K562 (cell line): ENCODE measurements at regions not wholly inside any gene's neighbourhood (a gene's known extent, or its start where the extent isn't known, plus 50 kb on each side); places are given as distances from the start of the nearest gene placed in this dataset.

Experiments used
- ATAC-seq: fragments of 200-7000 bp; cut with Tn5 transposase; 3 replicates; pipeline ENCODE4 v1.9.1; 2020; ENCODE audit warnings: moderate library complexity
- BruUV-seq: library from RNA; stranded (reverse); fragments of 400-500 nt; replicated peaks from 2 replicates; lab custom pipeline; 2021; lab: Mats Ljungman, UMichigan
- CTCF ChIA-PET: fragments of 300-600 bp; formaldehyde crosslinking; extraction: SDS; loops from one replicate; lab custom pipeline; 2021; ENCODE audit warnings: low intra/inter-chr PET ratio; lab: Yijun Ruan, JAX
- POLR2A ChIA-PET: fragments of 300-600, 350-650 bp; sonication (Branson Sonifier 250); formaldehyde crosslinking; extraction: SDS; loops from one replicate; lab custom pipeline; 2021; ENCODE audit warnings: antibody characterized with exemption, inconsistent platforms; lab: Yijun Ruan, JAX
- DNase-seq, 4 experiments: peaks; one replicate each; pipeline versions ENCODE4 v3.0.0 to v3.0.0-alpha.2; 2011 to 2018; ENCODE audit warnings: low spot score in 3 of 4, mixed read lengths in 3 of 4; ENCODE audit errors: extremely low read depth in 1 of 4
- FAIRE-seq: peaks from 2 replicates; lab custom pipeline; 2011; peaks lifted over from hg19 to GRCh38; lab: Jason Lieb, UNC
- H2AFZ ChIP-seq: 2 replicates; pipeline ENCODE4 v1.6.0; 2011; ENCODE audit warnings: low read depth, low read length, control low read depth, inconsistent platforms
- H3K27ac ChIP-seq: fragments of 200-600 bp; 3 replicates; pipeline ENCODE4 v1.8.0; 2011; ENCODE audit warnings: low read depth, mild to moderate bottlenecking, control low read depth, inconsistent platforms, low read length, moderate library complexity, mixed read lengths; ENCODE audit errors: extremely low read depth
- H3K27me3 ChIP-seq, 2 experiments: fragments of 300-600 bp in 1 of 2; 2 replicates in 1 of 2; 3 replicates in 1 of 2; pipeline versions ENCODE4 v1.6.0 to v1.8.0; 2011; ENCODE audit warnings: inconsistent platforms in 2 of 2, low read length in 2 of 2, mild to moderate bottlenecking in 1 of 2, mixed read lengths in 1 of 2, moderate library complexity in 1 of 2; ENCODE audit not compliant: control insufficient read depth in 2 of 2, insufficient read depth in 2 of 2
- H3K36me3 ChIP-seq: fragments of 300-600 bp; 3 replicates; pipeline ENCODE4 v1.8.0; 2011; ENCODE audit warnings: mild to moderate bottlenecking, low read length, inconsistent platforms; ENCODE audit not compliant: control insufficient read depth, insufficient read depth
- H3K4me1 ChIP-seq, 2 experiments: fragments of 200-600 bp in 1 of 2; replicated peaks in 1 of 2; 2 replicates in 1 of 2; 3 replicates in 1 of 2; pipeline versions ENCODE4 v1.5.1 to v1.8.0; 2011; ENCODE audit warnings: inconsistent platforms in 2 of 2, low read length in 2 of 2, mild to moderate bottlenecking in 1 of 2, mixed read lengths in 1 of 2, moderate library complexity in 1 of 2; ENCODE audit not compliant: control insufficient read depth in 2 of 2, insufficient read depth in 2 of 2
- H3K4me2 ChIP-seq: 2 replicates; pipeline ENCODE4 v1.6.1; 2011; ENCODE audit warnings: low read length, control low read depth, inconsistent platforms, mixed read lengths; ENCODE audit not compliant: insufficient read depth
- H3K4me3 ChIP-seq: fragments of 200-600 bp; sonication (generic), shearing (Covaris generic); 2 replicates; pipeline ENCODE4 v1.5.1; 2016; ENCODE audit warnings: control low read depth, inconsistent platforms
- H3K79me2 ChIP-seq: fragments of 200-600 bp; 3 replicates; pipeline ENCODE4 v1.8.0; 2011; ENCODE audit warnings: low read length, inconsistent platforms; ENCODE audit not compliant: control insufficient read depth, insufficient read depth
- H3K9ac ChIP-seq, 2 experiments: 2 replicates each; pipeline versions ENCODE4 v1.6.0 to v1.6.1; 2011; ENCODE audit warnings: low read depth in 2 of 2, low read length in 2 of 2, control low read depth in 1 of 2, inconsistent platforms in 1 of 2, mild to moderate bottlenecking in 1 of 2, mixed read lengths in 1 of 2; ENCODE audit not compliant: insufficient read depth in 1 of 2
- H3K9me1 ChIP-seq: one replicate; pipeline ENCODE4 v1.6.0; 2011; ENCODE audit warnings: inconsistent platforms, mild to moderate bottlenecking, low read length, moderate library complexity; ENCODE audit not compliant: control insufficient read depth, insufficient read depth
- H3K9me3 ChIP-seq: replicated peaks from 2 replicates; pipeline ENCODE4 v1.5.1; 2011; ENCODE audit warnings: low read depth, low read length, inconsistent platforms; ENCODE audit not compliant: control insufficient read depth, insufficient read depth
- H4K20me1 ChIP-seq: replicated peaks from 2 replicates; pipeline ENCODE4 v1.6.1; 2011; ENCODE audit warnings: low read length, inconsistent platforms, mixed read lengths; ENCODE audit not compliant: control insufficient read depth, insufficient read depth
- BRD4 ChIP-seq: fragments of 200-600 bp; sonication (generic); IDR thresholded peaks from 2 replicates; pipeline ENCODE4 v1.6.1; 2017; ENCODE audit warnings: inconsistent platforms
- C11orf30 ChIP-seq: fragments of 450-650 bp; IDR thresholded peaks from 2 replicates; pipeline ENCODE4 v1.6.1; 2016; ENCODE audit warnings: low read depth, mild to moderate bottlenecking
- PTRF ChIP-seq: fragments of 450-650 bp; IDR thresholded peaks from 2 replicates; pipeline ENCODE4 v1.6.1; 2016; ENCODE audit warnings: mild to moderate bottlenecking, missing genetic modification characterization, missing compliant biosample characterization
- RFX7 ChIP-seq: fragments of 250-450 bp; sonication (Bioruptor Pico); IDR thresholded peaks from 2 replicates; pipeline ENCODE4 v1.5.1; 2021; ENCODE audit warnings: mild to moderate bottlenecking
- RHOXF2B ChIP-seq: fragments of 250-450 bp; sonication (Bioruptor Pico); conservative IDR thresholded peaks from 2 replicates; pipeline ENCODE4 v1.5.1; 2021
- SAFB2 ChIP-seq: fragments of 200-400 bp; formaldehyde crosslinking; IDR thresholded peaks from 2 replicates; pipeline ENCODE4 v1.6.1; 2018; ENCODE audit warnings: borderline replicate concordance, low read length, low read depth, moderate library complexity; ENCODE audit not compliant: severe bottlenecking
- TBL1XR1 ChIP-seq, 2 experiments: IDR thresholded peaks; 2 replicates each; pipeline ENCODE4 v1.6.1; 2012; ENCODE audit warnings: improper control_type of control experiment in 2 of 2, low read length in 2 of 2, mild to moderate bottlenecking in 1 of 2
- ZNF561 ChIP-seq: fragments of 450-650 bp; formaldehyde crosslinking; conservative IDR thresholded peaks from 2 replicates; pipeline ENCODE4 v1.4.0; 2020; ENCODE audit warnings: mild to moderate bottlenecking, moderate library complexity
- WGBS: fragments of 100-300 bp; shearing (Covaris generic); methylation state at CpG from one replicate; pipeline ENCODE4 v1.1.6; 2016; ENCODE audit warnings: low coverage, mixed read lengths; ENCODE audit not compliant: insufficient coverage; ENCODE audit errors: missing lambda C conversion rate; 5-methylcytosine and 5-hydroxymethylcytosine counted together
- in situ Hi-C: fragments of 300-500 bp; cut with MboI; formaldehyde crosslinking; loops from 4 replicates; pipeline ENCODE4 v1.15.0; 2018; ENCODE audit warnings: inconsistent platforms, mixed read lengths
- intact Hi-C: fragments of 100-400 bp; cut with micrococcal nuclease; formaldehyde crosslinking; loops from 2 replicates; pipeline ENCODE4 v1.14.2; 2022
- TF ChIP-seq, protein P1 (sequence below): fragments of 450-650 bp; conservative IDR thresholded peaks from 2 replicates; pipeline ENCODE4 v1.6.1; 2016; ENCODE audit warnings: missing genetic modification characterization, low read depth, mild to moderate bottlenecking, control low read depth, missing compliant biosample characterization
- TF ChIP-seq, protein P2 (sequence below): fragments of 250-450 bp; sonication (Bioruptor Pico); IDR thresholded peaks from 2 replicates; pipeline ENCODE4 v1.9.0; 2021; ENCODE audit warnings: mild to moderate bottlenecking, inconsistent platforms
- TF ChIP-seq, protein P3 (sequence below): sonication (generic); formaldehyde crosslinking; IDR thresholded peaks from 2 replicates; pipeline ENCODE4 v1.8.0; 2023; ENCODE audit warnings: mild to moderate bottlenecking, missing genetic modification reagents

DNA sequence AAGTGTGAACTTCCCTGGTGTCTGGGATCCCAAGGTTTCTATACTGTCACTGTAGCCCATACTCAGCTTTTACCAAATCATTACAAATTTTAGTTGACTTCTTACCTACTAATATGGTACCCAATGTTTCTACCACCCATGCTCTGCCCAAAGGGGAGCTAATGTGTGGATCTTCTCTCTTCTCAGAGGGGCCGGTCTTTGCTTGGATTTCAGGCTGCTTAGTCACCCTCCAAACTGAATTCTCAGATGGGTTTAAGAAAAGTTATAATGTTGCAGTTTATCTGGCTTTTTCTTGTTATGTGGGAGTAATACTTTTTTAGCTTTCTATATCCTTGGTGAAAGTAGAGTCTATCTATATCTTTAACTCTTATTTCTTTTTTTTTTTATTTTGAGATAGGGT is 67.1 kb upstream of the AKAP13 start (continued):
- TF ChIP-seq ZNF561 (no peak), PTRF (tag) (no peak), RFX7 (no peak)
- TF ChIP-seq, protein P1, sequence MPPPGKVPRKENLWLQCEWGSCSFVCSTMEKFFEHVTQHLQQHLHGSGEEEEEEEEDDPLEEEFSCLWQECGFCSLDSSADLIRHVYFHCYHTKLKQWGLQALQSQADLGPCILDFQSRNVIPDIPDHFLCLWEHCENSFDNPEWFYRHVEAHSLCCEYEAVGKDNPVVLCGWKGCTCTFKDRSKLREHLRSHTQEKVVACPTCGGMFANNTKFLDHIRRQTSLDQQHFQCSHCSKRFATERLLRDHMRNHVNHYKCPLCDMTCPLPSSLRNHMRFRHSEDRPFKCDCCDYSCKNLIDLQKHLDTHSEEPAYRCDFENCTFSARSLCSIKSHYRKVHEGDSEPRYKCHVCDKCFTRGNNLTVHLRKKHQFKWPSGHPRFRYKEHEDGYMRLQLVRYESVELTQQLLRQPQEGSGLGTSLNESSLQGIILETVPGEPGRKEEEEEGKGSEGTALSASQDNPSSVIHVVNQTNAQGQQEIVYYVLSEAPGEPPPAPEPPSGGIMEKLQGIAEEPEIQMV (tag), result no peak

DNA sequence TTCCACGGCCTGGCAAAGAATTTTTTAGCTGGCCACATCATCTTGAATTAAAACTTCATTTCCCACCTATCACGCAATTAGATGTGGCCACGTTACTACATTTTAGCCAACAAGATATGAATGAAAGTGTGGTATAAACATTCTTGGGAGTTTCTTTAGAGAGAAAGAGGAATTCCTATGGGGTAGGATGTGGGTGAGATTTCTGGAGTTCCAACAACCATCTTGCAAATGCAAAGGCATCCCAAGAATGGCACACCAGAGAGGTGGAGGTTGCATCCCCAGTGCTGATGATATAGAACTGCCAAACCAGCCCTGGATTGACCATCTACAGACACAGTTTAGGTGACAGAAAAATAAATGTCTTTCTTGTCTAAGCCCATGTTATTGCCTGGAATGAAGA is 66.3 kb upstream of the AKAP13 start:
- ChIA-PET POLR2A (no interaction called here), CTCF (no interaction called here)
- no peaks in the 10 kb centered on the region for H3K9me1 ChIP-seq
- H3K36me3 ChIP-seq, result no peaks in the 10 kb centered on the region
- H2AFZ ChIP-seq, result no peak overlapping the region
- H4K20me1 ChIP-seq, result no peaks in the 10 kb centered on the region
- no peaks in the 10 kb centered on the region for H3K9me3 ChIP-seq
- ATAC-seq (no peak), DNase-seq (no peak), FAIRE-seq (no peak)
- no peak overlapping the region for H3K4me2 ChIP-seq
- TF ChIP-seq SAFB2, result no peak
- no peak for TF ChIP-seq BRD4
- TF ChIP-seq C11orf30, result no peak
- no peak for TF ChIP-seq TBL1XR1 (IDR thresholded peaks at IDR 0.05; ENCODE audit: low read length in 2 of 2)
- no peak for TF ChIP-seq RHOXF2B (CRISPR knock-in tag)
- TF ChIP-seq, protein P2, sequence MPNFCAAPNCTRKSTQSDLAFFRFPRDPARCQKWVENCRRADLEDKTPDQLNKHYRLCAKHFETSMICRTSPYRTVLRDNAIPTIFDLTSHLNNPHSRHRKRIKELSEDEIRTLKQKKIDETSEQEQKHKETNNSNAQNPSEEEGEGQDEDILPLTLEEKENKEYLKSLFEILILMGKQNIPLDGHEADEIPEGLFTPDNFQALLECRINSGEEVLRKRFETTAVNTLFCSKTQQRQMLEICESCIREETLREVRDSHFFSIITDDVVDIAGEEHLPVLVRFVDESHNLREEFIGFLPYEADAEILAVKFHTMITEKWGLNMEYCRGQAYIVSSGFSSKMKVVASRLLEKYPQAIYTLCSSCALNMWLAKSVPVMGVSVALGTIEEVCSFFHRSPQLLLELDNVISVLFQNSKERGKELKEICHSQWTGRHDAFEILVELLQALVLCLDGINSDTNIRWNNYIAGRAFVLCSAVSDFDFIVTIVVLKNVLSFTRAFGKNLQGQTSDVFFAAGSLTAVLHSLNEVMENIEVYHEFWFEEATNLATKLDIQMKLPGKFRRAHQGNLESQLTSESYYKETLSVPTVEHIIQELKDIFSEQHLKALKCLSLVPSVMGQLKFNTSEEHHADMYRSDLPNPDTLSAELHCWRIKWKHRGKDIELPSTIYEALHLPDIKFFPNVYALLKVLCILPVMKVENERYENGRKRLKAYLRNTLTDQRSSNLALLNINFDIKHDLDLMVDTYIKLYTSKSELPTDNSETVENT (CRISPR knock-in tag), result no peak
- TF ChIP-seq, protein P3, sequence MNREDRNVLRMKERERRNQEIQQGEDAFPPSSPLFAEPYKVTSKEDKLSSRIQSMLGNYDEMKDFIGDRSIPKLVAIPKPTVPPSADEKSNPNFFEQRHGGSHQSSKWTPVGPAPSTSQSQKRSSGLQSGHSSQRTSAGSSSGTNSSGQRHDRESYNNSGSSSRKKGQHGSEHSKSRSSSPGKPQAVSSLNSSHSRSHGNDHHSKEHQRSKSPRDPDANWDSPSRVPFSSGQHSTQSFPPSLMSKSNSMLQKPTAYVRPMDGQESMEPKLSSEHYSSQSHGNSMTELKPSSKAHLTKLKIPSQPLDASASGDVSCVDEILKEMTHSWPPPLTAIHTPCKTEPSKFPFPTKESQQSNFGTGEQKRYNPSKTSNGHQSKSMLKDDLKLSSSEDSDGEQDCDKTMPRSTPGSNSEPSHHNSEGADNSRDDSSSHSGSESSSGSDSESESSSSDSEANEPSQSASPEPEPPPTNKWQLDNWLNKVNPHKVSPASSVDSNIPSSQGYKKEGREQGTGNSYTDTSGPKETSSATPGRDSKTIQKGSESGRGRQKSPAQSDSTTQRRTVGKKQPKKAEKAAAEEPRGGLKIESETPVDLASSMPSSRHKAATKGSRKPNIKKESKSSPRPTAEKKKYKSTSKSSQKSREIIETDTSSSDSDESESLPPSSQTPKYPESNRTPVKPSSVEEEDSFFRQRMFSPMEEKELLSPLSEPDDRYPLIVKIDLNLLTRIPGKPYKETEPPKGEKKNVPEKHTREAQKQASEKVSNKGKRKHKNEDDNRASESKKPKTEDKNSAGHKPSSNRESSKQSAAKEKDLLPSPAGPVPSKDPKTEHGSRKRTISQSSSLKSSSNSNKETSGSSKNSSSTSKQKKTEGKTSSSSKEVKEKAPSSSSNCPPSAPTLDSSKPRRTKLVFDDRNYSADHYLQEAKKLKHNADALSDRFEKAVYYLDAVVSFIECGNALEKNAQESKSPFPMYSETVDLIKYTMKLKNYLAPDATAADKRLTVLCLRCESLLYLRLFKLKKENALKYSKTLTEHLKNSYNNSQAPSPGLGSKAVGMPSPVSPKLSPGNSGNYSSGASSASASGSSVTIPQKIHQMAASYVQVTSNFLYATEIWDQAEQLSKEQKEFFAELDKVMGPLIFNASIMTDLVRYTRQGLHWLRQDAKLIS (CRISPR knock-in tag), result no peak
- WGBS, result 0% methylated on average over 3 of the region's 3 CpGs
- BruUV-seq, result no TSS peak
- H3K4me3 ChIP-seq, result no peak overlapping the region
- H3K79me2 ChIP-seq, result no peaks in the 10 kb centered on the region
- H3K27ac ChIP-seq, result no peak overlapping the region
- in situ Hi-C loops, result no loop called here
- H3K27me3 ChIP-seq, result peaks cover 0 to 5% of the 10 kb centered on the region in 2 experiments; a peak in 2 of 5 replicates
- intact Hi-C loops, result no loop called here
- H3K9ac ChIP-seq, result no peak overlapping the region
- H3K4me1 ChIP-seq, result no peaks in the 10 kb centered on the region
